ENCODE measurements at regions not wholly inside any gene's neighbourhood (a gene's known extent, or its start where the extent isn't known, plus 50 kb on each side); places are given as distances from the start of the nearest gene placed in this dataset.

GRCh38 chr5:1736065-1736464 lies 63.6 kb downstream of the MRPL36 start:
- TF ChIP-seq CTCF (IDR thresholded peaks at IDR 0.05) (no peak), POLR2AphosphoS5 (IDR thresholded peaks at IDR 0.05; ENCODE audit: low read depth, low read length) (no peak), SIN3A (IDR thresholded peaks at IDR 0.05; ENCODE audit: borderline replicate concordance, insufficient read depth, low read depth, low read length) (no peak), TCF7L2 (IDR thresholded peaks at IDR 0.05; ENCODE audit: low read depth, low read length) (no peak)
- TF ChIP-seq, protein P1, sequence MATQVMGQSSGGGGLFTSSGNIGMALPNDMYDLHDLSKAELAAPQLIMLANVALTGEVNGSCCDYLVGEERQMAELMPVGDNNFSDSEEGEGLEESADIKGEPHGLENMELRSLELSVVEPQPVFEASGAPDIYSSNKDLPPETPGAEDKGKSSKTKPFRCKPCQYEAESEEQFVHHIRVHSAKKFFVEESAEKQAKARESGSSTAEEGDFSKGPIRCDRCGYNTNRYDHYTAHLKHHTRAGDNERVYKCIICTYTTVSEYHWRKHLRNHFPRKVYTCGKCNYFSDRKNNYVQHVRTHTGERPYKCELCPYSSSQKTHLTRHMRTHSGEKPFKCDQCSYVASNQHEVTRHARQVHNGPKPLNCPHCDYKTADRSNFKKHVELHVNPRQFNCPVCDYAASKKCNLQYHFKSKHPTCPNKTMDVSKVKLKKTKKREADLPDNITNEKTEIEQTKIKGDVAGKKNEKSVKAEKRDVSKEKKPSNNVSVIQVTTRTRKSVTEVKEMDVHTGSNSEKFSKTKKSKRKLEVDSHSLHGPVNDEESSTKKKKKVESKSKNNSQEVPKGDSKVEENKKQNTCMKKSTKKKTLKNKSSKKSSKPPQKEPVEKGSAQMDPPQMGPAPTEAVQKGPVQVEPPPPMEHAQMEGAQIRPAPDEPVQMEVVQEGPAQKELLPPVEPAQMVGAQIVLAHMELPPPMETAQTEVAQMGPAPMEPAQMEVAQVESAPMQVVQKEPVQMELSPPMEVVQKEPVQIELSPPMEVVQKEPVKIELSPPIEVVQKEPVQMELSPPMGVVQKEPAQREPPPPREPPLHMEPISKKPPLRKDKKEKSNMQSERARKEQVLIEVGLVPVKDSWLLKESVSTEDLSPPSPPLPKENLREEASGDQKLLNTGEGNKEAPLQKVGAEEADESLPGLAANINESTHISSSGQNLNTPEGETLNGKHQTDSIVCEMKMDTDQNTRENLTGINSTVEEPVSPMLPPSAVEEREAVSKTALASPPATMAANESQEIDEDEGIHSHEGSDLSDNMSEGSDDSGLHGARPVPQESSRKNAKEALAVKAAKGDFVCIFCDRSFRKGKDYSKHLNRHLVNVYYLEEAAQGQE (IDR thresholded peaks at IDR 0.05; ENCODE audit: insufficient read depth in 1 of 2, low read depth in 2 of 2, low read length in 1 of 2): no peak

Data from Panc1 (cell line).